Sigmoid colon (tissue), 6 donors: ENCODE measurements at regions not wholly inside any gene's neighbourhood (a gene's known extent, or its start where the extent isn't known, plus 50 kb on each side); places are given as distances from the start of the nearest gene placed in this dataset.

Experiments
- DNase-seq: peaks from one replicate; pipeline ENCODE4 v3.0.0-alpha.2; 2019
- H3K27ac ChIP-seq, 4 donors: fragments of 200-600 bp; sonication (generic); one replicate each; pipeline ENCODE4 v1.5.1; 2016 to 2019; ENCODE audit warnings: mild to moderate bottlenecking in 1 of 4
- H3K27me3 ChIP-seq, 3 donors: fragments of 200-600 bp; sonication (generic); one replicate each; pipeline ENCODE4 v1.5.1; 2019; ENCODE audit warnings: mild to moderate bottlenecking in 1 of 3
- H3K36me3 ChIP-seq, 4 donors: fragments of 200-600 bp; sonication (generic); one replicate each; pipeline ENCODE4 v1.5.1; 2016 to 2019
- H3K4me1 ChIP-seq, 4 donors: fragments of 200-600 bp; sonication (generic); one replicate each; pipeline ENCODE4 v1.5.1; 2017 to 2019
- H3K4me3 ChIP-seq, 4 donors: fragments of 200-600 bp; sonication (generic); one replicate each; pipeline ENCODE4 v1.5.1; 2017 to 2019; ENCODE audit warnings: mild to moderate bottlenecking in 2 of 4, moderate library complexity in 1 of 4
- H3K9me3 ChIP-seq, 4 donors: fragments of 200-600 bp in 3 of 4; sonication (generic) in 3 of 4; one replicate each; pipeline versions ENCODE4 v1.5.1 to v1.6.1; 2013 to 2019
- EP300 ChIP-seq, 4 donors: sonication (generic); formaldehyde crosslinking; IDR thresholded peaks; one replicate each; pipeline ENCODE4 v1.6.1; 2017; ENCODE audit warnings: antibody characterized with exemption in 4 of 4
- POLR2A ChIP-seq, 2 donors: fragments of 450-650 bp; IDR thresholded peaks; one replicate each; pipeline ENCODE4 v1.6.1; 2016; ENCODE audit warnings: antibody characterized with exemption in 2 of 2, mild to moderate bottlenecking in 2 of 2, moderate library complexity in 2 of 2
- POLR2AphosphoS5 ChIP-seq, 4 donors: sonication (generic); formaldehyde crosslinking; IDR thresholded peaks; one replicate each; pipeline ENCODE4 v1.6.1; 2017; ENCODE audit warnings: antibody characterized with exemption in 4 of 4
- WGBS, 2 donors: extraction: QIAGEN DNeasy Blood & Tissue Kit; methylation state at CpG; one replicate each; pipeline ENCODE4 v1.1.7; 2013; 5-methylcytosine and 5-hydroxymethylcytosine counted together
- intact Hi-C: fragments of 100-400 bp; cut with DNase I; formaldehyde crosslinking; loops from one replicate; pipeline ENCODE4 v1.15.1; 2023
- TF ChIP-seq, protein P1 (sequence below), 4 experiments: fragments of 450-650 bp in 3 of 4; fragments of 200-600 bp in 1 of 4; IDR thresholded peaks; one replicate each; pipeline ENCODE4 v1.5.1; 2016 to 2019; ENCODE audit warnings: antibody characterized with exemption in 4 of 4, mild to moderate bottlenecking in 3 of 4, moderate library complexity in 2 of 4
- donor health status: healthy with polysubstance abuse.
- donor health status: healthy.

DNA sequence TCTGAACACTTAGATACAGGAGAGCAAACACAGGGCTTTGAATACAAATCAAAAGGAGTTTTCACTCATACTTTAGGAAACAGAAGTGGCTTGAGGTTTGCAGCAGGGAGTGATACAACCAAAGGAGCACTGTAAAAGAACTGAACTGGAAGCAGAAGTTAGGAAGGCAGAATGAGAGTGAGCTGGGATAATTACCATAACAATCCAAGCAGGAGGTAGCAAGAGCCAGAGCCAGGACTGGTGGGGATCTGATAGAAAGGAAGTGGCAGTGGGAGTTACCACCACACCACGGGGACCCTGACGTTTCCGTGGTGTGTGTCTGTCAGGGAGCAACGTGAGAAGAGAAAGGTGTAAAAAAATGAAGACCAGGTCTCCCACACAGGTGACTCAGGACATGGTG, 81.3 kb upstream of the EPB41L3 start:
- intact Hi-C loops: loop anchor here (5.0 kb wide), 1 partner anchor 78 kb away; no protein-coding TSS in a partner anchor
- H3K36me3 ChIP-seq: no peaks in the 10 kb centered on the region
- no peaks in the 10 kb centered on the region for H3K9me3 ChIP-seq
- TF ChIP-seq POLR2AphosphoS5 (IDR thresholded peaks at IDR 0.05) (no peak), POLR2A (IDR thresholded peaks at IDR 0.05) (no peak)
- H3K27me3 ChIP-seq: peaks cover 0 to 12% (median 0%) of the 10 kb centered on the region in 3 donors
- peaks cover 0 to 21% (median 13%) of the 10 kb centered on the region in 4 donors for H3K4me1 ChIP-seq
- DNase-seq: no peak
- no peak overlapping the region for H3K4me3 ChIP-seq
- 37 to 83% methylated on average over 4 of the region's 4 CpGs for WGBS, 2 donors
- no peak overlapping the region for H3K27ac ChIP-seq

GRCh38 chr18:5622905-5623304, 79.1 kb upstream of the EPB41L3 start:
- intact Hi-C loops: no loop called here
- H3K9me3 ChIP-seq: no peaks in the 10 kb centered on the region
- DNase-seq: no peak
- H3K27me3 ChIP-seq: peaks cover 0 to 12% (median 0%) of the 10 kb centered on the region in 3 donors
- no peak overlapping the region for H3K4me3 ChIP-seq
- TF ChIP-seq POLR2AphosphoS5 (IDR thresholded peaks at IDR 0.05) (no peak), POLR2A (IDR thresholded peaks at IDR 0.05) (no peak), EP300 (IDR thresholded peaks at IDR 0.05) (no peak)
- TF ChIP-seq, protein P1, sequence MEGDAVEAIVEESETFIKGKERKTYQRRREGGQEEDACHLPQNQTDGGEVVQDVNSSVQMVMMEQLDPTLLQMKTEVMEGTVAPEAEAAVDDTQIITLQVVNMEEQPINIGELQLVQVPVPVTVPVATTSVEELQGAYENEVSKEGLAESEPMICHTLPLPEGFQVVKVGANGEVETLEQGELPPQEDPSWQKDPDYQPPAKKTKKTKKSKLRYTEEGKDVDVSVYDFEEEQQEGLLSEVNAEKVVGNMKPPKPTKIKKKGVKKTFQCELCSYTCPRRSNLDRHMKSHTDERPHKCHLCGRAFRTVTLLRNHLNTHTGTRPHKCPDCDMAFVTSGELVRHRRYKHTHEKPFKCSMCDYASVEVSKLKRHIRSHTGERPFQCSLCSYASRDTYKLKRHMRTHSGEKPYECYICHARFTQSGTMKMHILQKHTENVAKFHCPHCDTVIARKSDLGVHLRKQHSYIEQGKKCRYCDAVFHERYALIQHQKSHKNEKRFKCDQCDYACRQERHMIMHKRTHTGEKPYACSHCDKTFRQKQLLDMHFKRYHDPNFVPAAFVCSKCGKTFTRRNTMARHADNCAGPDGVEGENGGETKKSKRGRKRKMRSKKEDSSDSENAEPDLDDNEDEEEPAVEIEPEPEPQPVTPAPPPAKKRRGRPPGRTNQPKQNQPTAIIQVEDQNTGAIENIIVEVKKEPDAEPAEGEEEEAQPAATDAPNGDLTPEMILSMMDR (IDR thresholded peaks at IDR 0.05): no peak
- no peak overlapping the region for H3K27ac ChIP-seq
- 88 to 92% methylated on average over 4 of the region's 4 CpGs for WGBS, 2 donors
- peaks cover 0 to 4% (median 2%) of the 10 kb centered on the region in 4 donors for H3K4me1 ChIP-seq
- no peaks in the 10 kb centered on the region for H3K36me3 ChIP-seq

DNA sequence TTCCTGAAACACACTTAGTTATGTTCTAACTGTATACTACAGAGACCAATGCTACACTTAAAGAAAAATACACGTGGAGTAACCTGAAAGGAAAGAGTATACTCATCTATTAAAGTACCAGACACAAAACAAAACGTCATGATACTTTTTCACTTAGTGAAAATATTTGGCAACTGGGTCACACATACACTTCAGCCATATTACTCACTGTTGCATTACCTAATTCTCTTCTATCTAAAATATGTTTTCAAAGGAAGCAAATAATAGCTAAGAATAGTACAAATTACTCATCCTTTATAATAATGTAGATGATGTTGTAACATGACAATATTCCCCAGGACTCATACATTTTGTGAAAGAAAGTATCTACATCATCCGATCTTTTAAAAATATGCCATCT, 76.5 kb upstream of the EPB41L3 start:
- no peaks in the 10 kb centered on the region for H3K9me3 ChIP-seq
- 68 to 80% methylated on average over 3 of the region's 3 CpGs for WGBS, 2 donors
- intact Hi-C loops: no loop called here
- no peaks in the 10 kb centered on the region for H3K4me1 ChIP-seq
- no peaks in the 10 kb centered on the region for H3K36me3 ChIP-seq
- no peak overlapping the region for H3K27ac ChIP-seq
- TF ChIP-seq POLR2AphosphoS5 (IDR thresholded peaks at IDR 0.05) (no peak), EP300 (IDR thresholded peaks at IDR 0.05) (no peak)
- peaks cover 0 to 12% (median 0%) of the 10 kb centered on the region in 3 donors for H3K27me3 ChIP-seq
- DNase-seq: no peak
- no peak overlapping the region for H3K4me3 ChIP-seq

- intact Hi-C loops: no loop called here
- H3K27ac ChIP-seq: no peak overlapping the region
- H3K9me3 ChIP-seq: no peaks in the 10 kb centered on the region
- no peak overlapping the region for H3K4me3 ChIP-seq
- no peaks in the 10 kb centered on the region for H3K4me1 ChIP-seq
- no peak for DNase-seq
- 54 to 70% methylated on average over 1 of the region's 1 CpG for WGBS, 2 donors
- H3K27me3 ChIP-seq: peaks cover 0 to 9% (median 0%) of the 10 kb centered on the region in 3 donors
- H3K36me3 ChIP-seq: no peaks in the 10 kb centered on the region
- TF ChIP-seq POLR2AphosphoS5 (IDR thresholded peaks at IDR 0.05) (no peak), EP300 (IDR thresholded peaks at IDR 0.05) (no peak), POLR2A (IDR thresholded peaks at IDR 0.05) (no peak)
- TF ChIP-seq, protein P1 (IDR thresholded peaks at IDR 0.05): no peak
Observed at GRCh38 chr18:5619376-5619775, 75.6 kb upstream of the EPB41L3 start.

DNA sequence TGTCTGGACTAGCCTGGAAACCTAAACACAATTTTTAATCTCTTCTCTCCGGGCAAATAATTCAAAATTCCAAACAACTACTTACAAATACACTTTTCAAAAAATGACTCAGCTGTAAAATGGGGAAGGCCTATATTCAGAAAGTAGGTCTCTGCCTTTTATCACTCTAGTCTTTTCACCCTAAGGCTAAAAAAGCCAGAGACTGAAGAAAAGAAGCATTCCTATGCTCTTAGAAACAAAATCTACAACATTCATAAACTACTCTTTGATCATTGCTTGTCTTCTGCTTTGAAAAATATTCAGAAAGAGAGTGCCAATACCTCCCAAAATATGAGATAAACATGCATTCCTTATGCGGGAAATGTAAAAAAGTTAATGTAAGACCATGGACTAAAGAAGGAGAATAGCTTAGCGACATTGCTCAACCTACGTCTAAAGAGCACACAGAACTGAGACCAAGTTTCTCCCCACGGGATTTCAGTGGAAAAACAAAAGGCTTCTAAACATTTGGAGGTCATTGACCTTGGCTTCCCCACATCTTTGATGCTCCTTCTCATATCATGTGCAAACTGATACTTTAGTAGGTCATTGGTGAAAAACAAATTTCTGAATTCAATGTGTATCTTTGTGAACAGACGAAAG, 74.4 kb upstream of the EPB41L3 start:
- WGBS, 2 donors: 81 to 88% methylated on average over 6 of the region's 6 CpGs
- intact Hi-C loops: no loop called here
- peaks cover 0 to 7% (median 0%) of the 10 kb centered on the region in 3 donors for H3K27me3 ChIP-seq
- H3K4me1 ChIP-seq: no peaks in the 10 kb centered on the region
- H3K9me3 ChIP-seq: no peaks in the 10 kb centered on the region
- no peaks in the 10 kb centered on the region for H3K36me3 ChIP-seq
- no peak overlapping the region for H3K27ac ChIP-seq
- DNase-seq: no peak
- H3K4me3 ChIP-seq: no peak overlapping the region
- TF ChIP-seq POLR2A (IDR thresholded peaks at IDR 0.05) (no peak), EP300 (IDR thresholded peaks at IDR 0.05) (no peak), POLR2AphosphoS5 (IDR thresholded peaks at IDR 0.05) (no peak)
- TF ChIP-seq, protein P1 (IDR thresholded peaks at IDR 0.05): no peak

GRCh38 chr18:5611221-5611620, 67.4 kb upstream of the EPB41L3 start:
- TF ChIP-seq POLR2A (IDR thresholded peaks at IDR 0.05) (no peak), EP300 (IDR thresholded peaks at IDR 0.05) (no peak), POLR2AphosphoS5 (IDR thresholded peaks at IDR 0.05) (no peak)
- TF ChIP-seq, protein P1 (IDR thresholded peaks at IDR 0.05): no peak
- H3K9me3 ChIP-seq: no peaks in the 10 kb centered on the region
- no peak for DNase-seq
- no peak overlapping the region for H3K4me3 ChIP-seq
- H3K4me1 ChIP-seq: no peaks in the 10 kb centered on the region
- intact Hi-C loops: no loop called here
- H3K36me3 ChIP-seq: no peaks in the 10 kb centered on the region
- no peak overlapping the region for H3K27ac ChIP-seq
- 83 to 90% methylated on average over 4 of the region's 4 CpGs for WGBS, 2 donors
- no peaks in the 10 kb centered on the region for H3K27me3 ChIP-seq
